GM20431 (cell line): ENCODE measurements at regions not wholly inside any gene's neighbourhood (a gene's known extent, or its start where the extent isn't known, plus 50 kb on each side); places are given as distances from the start of the nearest gene placed in this dataset.

ENCODE experiments used
- in situ Hi-C: fragments of 300-500 bp; cut with MseI, MboI; formaldehyde crosslinking; loops from one replicate; pipeline ENCODE4 v1.15.0; 2020; ENCODE audit warnings: low sequenced_read_pairs; ENCODE audit not compliant: unreplicated experiment

DNA sequence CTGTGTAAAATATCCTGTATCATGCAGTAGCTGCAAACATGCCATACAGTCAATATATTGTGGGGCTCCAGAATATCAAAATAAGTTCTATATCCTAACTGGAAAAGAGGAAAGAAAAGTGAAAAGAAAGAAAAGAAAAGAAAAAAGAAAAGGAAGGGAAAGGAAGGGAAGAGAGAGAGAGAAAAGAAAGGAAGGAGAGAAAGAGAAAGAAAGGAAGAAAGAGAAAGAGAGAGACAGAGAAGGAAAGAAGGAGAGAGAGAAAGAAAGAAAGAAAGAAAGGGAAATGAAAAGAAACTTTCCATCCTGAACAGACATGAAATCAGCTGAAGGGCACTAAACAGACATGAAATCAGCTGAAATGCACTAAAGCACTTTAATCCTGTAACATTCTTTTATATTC, 288.4 kb upstream of the NCKAP5 start:
- in situ Hi-C loops, result no loop called here

DNA sequence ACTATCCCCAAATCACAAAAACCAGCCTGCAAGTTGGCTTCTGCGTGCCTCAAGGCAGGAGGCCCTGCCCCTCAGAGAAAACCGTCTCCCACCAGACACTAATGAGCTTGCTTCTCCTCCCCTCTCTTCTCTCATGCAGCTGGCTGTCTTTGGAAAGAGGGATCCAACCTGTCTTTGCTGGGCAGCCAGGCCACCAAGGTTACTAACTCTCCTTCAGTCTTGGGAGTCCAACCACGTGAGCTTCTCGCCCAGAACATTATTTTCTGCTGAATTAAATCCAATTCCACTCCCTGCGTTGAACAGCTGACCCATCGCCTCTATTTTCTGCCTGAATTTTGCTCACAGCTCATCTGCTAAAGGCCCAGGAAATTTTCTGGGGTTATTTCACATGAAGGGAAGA, 291.3 kb upstream of the NCKAP5 start:
- in situ Hi-C loops, result no loop called here

DNA sequence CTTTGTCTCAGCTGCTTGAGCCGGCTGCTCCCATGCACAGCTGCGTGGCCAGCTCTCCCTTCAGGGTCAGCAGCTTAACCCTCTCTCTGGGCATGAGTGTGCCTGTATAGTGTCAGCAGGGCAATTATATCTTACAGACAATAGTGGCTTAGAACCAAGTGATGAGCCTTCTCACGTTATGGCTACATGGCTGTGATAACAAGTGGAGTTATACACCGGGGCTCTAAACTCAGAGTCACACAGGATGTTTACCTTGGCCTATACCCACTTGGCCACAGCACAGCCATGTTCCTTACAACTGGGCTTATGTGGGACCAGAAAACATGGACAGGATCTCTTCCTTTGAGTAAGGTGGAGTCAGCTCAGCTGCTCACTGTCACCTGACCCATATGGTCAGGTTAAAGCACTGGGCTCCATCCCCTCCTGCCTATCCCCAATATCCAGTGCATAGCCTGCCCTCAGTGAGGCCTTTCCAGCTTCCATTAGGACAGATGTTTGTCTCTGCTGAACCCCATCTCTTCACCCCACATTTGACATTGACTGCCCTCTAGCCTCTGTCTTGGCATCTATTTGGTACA, 294.2 kb upstream of the NCKAP5 start:
- in situ Hi-C loops, result no loop called here

DNA sequence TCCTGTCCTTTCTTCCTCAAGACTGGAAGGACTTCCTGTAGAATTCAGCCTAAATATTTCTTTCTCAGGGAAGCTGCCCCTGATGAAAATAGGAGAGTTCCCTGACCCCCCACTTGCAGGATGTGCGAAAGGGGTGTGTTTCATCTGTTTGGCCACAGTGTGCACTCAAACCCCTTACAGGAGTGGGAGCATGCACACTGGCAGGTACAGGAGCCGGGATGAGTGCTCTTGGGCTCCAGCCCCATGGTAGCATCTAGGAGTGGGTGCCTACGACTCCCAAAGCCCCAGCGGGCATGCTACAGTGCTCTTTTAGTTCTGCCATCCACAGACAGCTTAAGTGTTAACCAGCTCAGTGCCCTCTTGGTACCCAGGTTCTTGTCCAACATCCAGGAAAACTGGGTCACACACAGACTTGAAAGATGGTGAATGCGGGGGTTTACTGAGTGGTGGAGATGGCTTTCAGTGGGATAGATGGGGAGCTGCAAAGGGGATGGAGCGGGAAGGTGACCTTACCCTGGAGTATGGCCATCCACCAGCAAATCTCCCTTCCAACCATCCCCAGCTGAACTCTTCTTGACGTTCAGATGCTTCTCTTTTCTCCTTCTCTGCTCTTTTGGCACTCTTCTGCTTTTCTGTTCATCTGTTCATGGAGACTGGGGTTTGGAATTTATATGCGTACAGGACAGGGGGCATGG, 295.0 kb upstream of the NCKAP5 start:
- in situ Hi-C loops, result no loop called here

DNA sequence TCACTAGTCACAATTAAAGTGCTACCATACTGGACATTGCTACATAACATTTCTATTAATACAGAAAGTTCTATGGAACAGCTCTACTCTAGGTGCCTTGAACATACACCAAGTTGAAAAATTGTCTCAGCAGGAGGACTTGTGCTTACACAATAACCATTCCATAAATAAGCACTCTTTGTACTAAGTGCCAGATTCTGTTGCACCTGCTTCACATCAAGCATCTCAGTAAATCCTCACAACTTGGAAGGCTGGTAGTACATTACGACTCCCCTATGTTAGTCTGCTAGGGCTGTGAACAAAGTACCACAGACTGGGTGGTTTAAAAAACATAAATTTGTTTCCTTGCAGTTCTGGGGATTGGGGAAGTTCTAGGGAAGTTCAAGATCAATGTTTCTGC, 296.9 kb upstream of the NCKAP5 start:
- in situ Hi-C loops, result no loop called here

DNA sequence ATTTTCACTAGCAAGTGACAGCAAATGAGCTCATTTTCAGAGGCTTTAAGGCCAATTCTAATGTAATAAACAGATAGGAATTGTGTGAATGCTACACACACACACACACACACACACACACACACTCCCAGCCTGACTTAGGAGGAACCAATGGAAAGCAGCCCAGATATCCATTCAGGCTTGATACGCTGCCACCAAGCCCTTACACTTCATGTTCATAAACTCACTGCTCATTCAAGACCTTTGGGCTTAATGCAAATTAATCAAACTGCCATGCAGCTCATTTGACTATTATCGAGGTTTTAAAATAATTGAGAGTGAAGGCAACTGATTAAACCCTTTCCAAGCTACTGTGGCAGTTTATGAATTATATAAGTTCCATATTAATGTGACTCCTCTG, 298.9 kb upstream of the NCKAP5 start:
- in situ Hi-C loops, result no loop called here

DNA sequence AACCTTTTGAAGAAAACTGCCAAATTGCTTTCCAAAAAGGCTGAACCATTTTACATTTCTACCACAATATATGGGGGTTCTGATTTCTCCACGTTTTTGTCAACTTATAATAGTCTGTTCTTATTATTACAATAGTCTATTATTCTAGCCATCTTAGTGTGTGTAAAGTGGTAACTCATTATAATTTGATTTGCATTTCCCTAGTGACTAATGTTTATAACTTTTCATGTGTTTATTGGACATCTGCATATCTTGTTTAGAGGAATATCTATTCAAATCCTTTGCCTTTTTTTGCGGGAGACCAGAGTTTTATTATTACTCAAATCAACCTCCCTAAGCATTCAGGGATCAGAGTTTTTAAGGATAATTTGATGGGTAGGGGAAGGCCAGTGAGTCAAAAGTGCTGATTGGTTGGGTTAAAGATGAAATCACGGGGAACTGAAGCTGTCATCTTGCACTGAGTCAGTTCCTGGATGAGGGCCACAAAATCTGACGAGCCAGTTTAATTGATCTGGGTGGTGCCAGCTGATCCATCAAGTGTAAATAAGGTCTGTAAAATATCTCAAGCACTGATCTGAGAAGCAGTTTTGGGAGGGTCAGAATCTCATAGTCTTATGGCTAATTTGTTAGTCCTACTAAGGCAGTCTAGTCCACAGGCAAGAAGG, 303.4 kb upstream of the NCKAP5 start:
- in situ Hi-C loops, result no loop called here

DNA sequence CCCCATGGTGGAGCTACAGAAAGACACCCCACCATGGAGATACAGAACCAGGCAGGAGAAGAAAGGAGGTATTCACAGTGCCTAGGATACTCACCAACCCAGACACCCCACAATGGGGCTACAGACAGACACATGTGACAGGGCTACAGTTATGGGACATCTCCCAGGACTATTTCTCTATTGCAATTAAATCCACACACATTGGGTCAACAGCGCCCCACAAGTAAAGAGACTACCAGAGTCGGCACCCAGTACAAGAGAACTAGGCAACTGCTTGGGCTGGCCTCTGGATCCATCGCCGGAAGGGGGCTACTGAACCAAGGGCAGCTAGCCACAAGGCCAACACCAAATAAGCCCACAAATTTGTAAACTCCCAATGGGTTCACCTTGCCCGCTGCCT, 310.1 kb upstream of the NCKAP5 start:
- in situ Hi-C loops, result loop anchor here (25.0 kb wide), 1 partner anchor 534 kb away; no protein-coding TSS in a partner anchor

DNA sequence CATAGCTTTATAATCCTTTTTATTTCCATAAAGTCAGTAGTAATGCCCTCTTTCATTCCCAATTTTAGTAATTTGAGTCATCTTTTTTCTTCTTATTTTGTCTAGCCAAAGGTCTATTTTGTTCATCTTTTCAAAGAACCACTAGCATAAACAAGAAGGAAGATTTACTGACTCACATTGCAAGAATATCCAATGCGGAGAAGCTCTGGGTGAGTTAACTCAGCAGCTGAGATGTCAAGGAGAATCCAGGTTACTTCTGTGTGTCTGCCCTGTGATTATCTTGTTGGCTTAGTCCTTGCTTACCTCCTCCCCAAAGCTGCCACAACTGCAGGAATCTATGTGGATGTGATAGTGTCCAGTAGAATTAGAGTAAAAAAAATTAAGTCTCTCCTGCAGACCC, 311.4 kb upstream of the NCKAP5 start:
- in situ Hi-C loops, result loop anchor here (25.0 kb wide), 1 partner anchor 533 kb away; no protein-coding TSS in a partner anchor

DNA sequence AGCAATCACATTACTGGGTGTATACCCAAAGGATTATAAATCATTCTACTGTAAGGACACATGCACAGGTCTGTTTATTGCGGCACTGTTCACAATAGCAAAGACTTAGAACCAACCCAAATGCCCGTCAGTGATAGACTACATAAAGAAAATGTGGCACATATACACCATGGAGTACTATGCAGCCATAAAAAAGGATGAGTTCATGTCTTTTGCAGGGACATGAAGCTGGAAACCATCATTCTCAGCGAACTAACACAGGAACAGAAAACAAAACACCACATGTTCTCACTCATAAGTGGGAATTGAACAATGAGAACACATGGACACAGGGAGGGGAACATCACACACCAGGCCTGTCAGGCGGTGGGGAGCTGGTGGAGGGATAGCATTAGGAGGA, 313.9 kb upstream of the NCKAP5 start:
- in situ Hi-C loops, result loop anchor here (25.0 kb wide), 1 partner anchor 530 kb away; no protein-coding TSS in a partner anchor

DNA sequence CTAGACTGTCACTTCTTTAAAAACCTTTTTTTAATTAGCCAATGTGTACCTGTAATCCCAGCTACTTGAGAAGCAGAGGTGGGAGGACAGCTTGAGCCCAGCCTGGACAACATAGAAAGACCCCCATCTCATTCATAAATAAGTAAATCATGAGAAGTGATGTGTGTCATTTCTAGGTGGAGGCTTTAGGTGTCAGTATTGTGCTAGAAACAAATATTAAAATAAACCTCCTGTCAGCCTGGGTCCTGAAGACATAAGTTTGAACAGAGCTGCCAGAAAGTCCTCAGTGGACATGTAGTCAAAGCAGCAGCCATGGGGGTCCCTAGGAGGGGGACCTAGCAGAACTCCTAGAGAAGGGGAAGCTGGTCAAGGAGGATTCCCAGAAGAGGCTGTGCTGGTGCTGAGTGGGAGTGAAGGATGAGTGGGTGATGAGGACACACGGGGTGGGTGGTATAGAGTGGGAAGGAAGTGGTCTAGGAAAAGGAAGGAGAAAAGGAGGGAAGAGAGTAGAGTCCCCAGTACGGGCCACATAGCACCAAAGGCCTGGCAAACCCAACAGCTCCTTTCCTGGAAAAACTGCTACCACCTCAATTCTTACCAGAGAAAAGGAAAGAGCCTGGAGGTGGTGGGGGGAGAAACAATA, 316.6 kb upstream of the NCKAP5 start:
- in situ Hi-C loops, result loop anchor here (25.0 kb wide), 1 partner anchor 527 kb away; no protein-coding TSS in a partner anchor

DNA sequence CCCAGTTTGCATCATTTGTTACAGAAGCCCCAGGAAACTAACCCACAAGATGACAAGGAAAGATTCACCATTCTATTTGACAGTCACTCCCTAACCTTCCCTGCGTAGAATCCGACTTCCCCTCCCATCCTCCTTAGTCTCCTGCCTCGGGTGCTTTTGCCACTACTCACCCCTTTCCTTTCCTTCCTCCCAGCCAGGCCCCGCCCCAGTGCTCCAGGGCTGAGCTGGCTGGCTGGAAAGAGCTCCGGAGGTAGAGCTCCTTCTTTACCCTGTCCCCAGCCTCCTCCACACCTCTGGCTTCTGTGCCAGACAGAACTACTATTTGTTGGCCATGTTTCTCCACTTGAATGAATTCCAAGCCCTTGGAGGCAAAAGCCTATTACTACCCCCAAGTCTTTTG, 317.6 kb upstream of the NCKAP5 start:
- in situ Hi-C loops, result loop anchor here (25.0 kb wide), 1 partner anchor 526 kb away; no protein-coding TSS in a partner anchor

DNA sequence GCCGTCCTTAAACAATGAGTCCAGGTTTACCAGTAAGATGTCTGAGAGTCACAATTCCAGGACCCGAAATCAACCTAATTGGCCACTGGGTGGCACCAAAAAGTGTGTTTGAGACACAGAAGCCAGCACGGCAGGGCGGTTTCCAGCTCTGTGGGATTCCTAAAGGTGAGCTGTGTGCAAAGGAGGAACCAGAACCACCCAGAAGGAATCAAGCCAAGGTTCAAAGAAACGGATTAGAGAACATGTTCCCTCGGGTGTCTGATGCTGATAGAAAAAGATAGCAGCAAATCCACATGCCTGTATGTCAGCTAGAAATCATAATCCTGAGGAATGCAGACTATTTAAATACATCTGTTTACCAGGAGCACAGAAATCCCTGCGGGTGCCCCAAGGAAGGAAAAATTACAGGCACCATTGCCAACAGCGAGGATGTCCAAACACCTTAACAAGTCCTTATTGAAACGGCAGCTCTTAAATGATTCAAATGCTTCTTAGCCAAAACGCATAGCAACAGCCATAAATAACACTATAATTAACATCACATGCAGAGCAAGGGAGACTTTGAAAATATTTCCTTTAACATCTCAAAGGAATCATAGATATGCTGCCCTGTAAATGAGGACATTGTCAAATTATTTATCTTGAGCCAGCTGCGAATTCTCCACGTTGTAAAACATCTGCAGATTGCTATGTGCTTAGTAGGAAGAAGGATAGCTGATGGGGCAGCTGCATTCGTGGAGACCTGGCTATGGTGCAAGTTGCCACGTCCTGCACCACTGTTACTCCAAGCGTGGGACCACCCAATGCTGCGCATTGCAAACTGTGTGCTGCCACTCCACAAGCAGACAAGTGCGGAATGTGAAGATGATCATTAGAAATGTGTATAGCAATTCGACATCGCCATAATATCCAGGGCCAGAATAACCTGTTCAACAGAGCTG, 318.7 kb upstream of the NCKAP5 start:
- in situ Hi-C loops, result loop anchor here (25.0 kb wide), 1 partner anchor 525 kb away; no protein-coding TSS in a partner anchor

DNA sequence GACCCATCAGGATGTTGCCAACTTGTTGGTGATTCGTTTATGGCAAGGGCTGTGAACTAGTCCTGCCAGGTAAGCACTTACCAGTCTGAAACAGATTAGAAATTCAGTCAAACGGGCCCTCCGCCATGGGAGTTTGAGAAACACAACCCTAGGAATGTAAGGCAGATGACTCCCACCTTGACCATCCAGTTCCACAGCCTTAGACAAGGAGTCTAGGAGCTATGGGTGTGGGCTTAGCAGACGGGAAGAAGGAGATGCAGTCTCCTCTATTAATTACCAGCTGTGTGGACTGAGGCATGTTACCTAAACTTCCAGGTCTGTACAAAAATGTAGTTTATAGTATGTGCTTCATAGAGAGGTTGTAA, 319.4 kb upstream of the NCKAP5 start:
- in situ Hi-C loops, result loop anchor here (25.0 kb wide), 1 partner anchor 525 kb away; no protein-coding TSS in a partner anchor

DNA sequence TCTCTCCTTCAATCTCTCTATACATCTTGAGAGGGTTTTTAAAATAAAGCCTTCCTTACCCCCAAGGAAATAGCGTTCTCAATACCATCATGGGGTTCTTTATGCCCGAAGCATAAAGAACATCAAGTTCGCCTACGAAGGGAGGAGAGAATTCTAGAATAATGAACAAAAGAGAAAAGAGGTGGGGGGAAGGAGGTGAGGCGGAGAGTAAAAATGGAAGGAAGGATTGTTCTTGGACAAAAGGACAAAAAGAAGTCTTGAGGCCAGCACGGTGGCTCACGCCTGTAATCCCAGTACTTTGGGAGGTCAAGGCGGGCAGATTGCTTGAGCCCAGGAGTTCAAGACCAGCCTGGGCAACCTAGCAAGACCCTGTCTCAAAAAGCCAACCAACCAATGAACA, 319.8 kb upstream of the NCKAP5 start:
- in situ Hi-C loops, result loop anchor here (25.0 kb wide), 1 partner anchor 524 kb away; no protein-coding TSS in a partner anchor

DNA sequence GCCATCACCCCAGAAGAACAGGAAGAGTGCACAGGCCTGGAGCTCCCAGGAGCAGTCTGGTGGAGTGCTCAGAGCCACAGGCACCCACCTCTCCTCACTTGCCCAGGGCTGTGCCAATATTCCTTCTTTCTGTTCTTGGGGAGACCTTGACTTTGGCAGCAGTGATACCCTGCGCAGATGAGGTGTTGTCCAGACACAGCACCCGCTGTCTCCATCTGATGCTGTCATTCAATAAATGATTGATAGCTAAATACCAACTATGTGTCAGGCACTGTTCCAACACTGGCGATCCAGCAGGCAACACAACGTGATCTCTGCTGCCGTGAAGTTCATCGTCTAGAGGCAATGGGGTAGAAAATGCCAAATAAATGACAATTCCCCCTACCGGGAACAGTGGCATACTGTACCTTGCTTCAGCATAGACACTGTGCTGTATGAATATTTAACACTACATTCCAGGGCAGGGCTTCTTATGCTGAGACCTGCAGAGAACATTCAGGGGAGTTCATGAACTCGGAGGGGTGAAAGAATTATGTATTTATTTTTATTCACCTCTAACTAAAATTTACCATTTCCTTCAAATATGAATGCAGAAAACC, 320.5 kb upstream of the NCKAP5 start:
- in situ Hi-C loops, result loop anchor here (25.0 kb wide), 1 partner anchor 524 kb away; no protein-coding TSS in a partner anchor

DNA sequence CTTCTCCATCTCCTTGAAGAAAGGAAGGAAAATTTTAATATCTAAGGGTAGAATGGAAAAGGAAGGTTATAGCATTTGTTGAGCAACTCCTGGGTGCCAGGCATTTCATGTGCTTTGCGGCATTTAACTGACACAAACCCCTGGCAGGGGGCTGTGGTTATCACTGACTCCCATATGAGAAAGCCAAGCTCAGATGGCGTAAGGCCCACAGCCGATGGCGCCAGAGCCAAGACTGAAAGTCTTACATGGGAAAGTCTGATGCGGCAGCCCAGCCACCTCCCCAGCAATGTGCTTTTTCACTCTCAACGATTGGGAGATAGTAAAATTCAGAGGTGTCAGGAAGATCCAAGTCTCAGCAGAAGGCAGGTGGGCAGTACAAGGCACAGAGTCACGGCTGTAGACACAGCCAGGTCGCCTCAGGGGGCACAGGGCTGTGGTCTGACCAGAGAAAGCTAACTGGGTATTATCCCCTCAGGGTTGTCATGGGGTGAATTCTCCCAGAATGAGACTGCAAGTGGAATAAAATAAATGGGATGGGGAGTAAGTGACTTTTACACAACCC, 324.2 kb upstream of the NCKAP5 start:
- in situ Hi-C loops, result loop anchor here (25.0 kb wide), 1 partner anchor 520 kb away; no protein-coding TSS in a partner anchor

DNA sequence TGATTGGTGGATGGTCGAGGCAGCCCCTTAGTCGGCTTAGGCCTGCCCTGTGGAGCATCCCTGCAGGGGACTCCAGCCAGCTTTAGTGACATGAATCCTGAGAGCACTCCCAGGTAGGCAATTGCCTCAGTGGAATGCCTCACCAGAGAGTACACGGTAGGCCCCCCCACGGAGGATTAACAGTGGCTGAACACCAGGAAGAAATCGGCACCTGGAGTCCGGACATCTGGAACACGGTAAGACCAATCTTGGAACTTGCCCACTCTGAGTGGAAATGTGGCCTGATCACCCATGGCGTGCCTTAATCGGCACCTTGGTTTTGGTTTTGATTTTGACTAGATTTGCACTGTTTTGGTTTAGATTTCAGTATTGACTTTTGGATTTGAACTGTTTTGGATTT, 326.2 kb upstream of the NCKAP5 start:
- in situ Hi-C loops, result loop anchor here (25.0 kb wide), 1 partner anchor 518 kb away; no protein-coding TSS in a partner anchor

DNA sequence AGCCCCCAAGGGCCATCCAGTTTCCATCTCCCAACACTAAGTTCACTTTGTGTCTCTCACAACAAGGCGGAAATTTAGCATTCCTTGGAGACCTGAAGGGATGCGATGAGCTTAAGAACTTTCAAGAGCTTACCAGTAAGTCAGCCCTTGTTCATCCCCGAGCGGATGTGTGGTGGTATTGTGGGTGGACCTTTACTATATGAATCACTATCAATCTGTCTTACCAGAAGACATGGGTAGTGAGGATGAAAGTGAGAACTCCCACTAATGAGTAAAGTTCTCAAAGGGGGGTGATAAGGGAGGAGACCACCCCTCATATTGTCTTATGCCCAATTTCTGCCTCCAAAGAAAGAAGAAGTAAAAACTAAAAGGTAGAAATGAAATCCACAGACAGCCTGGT, 329.6 kb upstream of the NCKAP5 start:
- in situ Hi-C loops, result loop anchor here (25.0 kb wide), 1 partner anchor 514 kb away; no protein-coding TSS in a partner anchor
